ENCODE measurements at regions not wholly inside any gene's neighbourhood (a gene's known extent, or its start where the extent isn't known, plus 50 kb on each side); places are given as distances from the start of the nearest gene placed in this dataset.

DNA sequence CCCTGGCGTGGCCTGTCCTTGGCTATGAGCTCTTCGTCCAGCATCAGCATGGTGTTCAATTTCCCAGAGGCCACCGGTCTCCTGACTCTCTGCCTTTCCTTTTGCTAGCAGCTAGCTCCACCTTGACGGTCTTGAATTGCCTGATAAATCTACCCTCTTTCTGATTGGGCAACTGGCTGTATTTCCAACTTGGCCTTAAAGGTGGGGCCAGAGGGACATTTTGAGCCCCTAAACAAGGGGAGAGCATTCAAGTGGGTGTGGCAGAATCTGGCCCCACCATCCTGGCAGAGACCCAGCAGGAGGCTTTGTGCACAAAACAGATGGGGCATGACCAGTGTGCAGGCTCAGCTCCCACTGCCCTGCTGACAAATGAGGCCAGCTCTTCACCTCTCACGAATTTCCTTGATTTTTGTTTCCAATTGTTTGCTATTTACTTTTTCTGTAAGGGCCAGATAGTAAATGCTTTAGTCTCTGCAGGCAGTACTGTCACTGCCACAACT lies 148.9 kb upstream of the VSTM2B start:
- no peak for DNase-seq

DNA sequence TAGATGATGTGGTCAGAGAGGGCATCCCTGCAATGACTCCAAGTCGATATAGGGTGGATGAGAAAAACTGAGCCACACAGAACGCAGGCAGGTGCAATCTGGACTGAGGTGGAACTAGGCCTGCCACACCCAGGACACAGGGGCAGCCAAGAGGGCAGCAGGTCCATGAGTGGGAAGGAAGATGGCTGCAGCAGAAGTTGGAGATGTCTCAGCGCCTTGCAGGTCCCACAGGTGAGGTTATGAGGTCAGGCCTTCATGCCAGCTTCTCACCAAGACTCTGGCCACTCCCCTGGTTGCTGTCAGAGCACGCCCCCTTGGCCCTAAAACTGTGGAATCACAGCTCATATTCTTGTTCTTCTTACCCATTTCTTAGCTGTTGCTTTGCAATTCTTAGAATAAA lies 147.7 kb upstream of the VSTM2B start:
- no peak for DNase-seq

DNA sequence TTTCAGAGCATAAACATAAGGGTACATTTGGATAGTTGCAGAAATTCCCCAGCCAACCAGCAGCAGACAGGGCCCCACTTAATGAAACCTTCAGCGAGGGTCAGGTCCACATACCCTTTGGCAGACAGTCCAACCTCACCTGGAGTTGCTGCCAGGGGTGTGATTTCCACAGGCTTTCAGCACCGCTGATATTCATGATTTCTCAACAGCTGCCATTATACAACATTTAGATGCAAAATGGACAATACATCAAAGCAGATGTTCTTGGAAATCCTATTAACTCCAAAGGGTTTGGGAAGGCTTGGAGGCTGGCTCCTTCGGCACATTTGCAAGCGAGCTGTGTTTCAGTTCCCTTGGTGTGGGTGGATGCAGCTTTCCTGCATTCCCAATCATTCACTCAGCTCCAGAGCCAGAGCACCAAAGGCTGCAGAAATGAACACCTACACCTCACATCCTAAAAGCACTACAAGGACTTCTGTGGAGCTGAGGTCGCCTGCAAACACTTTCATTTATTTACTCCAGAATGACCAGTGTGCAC lies 147.2 kb upstream of the VSTM2B start:
- no peak for DNase-seq

DNA sequence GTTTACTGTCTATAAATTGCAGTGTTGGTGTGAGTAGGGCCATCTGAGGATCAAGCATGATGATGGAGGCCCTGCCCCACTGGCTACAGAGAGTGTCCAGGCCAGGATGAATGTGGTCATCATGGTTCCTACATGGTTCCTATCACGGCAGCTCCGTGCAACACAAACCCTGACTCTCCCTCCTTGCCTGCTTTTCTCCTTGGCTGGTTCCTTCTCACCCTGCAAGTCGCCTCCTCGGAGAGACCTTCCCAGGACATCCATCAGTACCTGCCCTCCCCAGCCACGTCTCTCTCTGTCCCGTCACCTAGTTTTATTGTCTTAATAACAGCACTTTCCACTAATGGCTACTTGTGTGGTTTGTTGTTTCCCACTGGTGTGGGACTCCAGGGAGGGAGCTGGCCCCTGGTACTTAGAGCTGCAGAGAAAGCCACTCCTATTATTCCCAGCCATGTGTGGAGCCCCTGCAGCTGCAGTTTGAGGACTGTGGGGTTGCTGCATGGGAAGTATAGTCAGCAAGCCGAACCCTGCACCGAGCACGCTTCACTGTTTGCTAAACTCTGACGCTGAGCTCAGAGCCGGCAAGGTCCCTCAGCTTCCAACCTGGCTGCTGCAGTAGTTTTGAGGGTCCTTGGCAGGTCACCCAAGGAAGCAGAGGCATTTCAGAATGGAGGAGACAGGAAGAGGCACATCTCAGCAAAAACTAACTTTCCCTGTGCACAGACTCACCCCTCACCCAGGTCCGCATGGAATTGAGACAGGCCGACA lies 146.4 kb upstream of the VSTM2B start:
- no peak for DNase-seq

DNA sequence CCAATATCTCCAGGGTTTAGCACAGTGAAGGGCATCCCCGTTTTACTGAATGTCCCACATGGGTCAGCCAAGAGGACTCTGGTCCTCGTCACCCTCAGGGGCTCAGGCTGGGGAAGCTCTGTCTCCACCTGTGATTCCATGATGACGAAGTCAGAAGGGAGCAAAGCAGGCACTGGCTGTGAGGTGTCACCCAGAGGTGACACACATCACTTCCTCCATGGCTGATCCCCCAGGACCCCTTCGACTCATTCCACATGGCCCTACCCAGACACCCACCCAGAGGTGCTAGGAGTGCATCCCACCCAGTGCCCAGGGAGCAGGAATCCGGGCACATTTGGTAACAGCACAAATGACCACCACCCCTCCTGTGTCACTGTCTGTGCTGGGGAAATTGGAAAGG lies 145.2 kb upstream of the VSTM2B start:
- DNase-seq, result no peak

DNA sequence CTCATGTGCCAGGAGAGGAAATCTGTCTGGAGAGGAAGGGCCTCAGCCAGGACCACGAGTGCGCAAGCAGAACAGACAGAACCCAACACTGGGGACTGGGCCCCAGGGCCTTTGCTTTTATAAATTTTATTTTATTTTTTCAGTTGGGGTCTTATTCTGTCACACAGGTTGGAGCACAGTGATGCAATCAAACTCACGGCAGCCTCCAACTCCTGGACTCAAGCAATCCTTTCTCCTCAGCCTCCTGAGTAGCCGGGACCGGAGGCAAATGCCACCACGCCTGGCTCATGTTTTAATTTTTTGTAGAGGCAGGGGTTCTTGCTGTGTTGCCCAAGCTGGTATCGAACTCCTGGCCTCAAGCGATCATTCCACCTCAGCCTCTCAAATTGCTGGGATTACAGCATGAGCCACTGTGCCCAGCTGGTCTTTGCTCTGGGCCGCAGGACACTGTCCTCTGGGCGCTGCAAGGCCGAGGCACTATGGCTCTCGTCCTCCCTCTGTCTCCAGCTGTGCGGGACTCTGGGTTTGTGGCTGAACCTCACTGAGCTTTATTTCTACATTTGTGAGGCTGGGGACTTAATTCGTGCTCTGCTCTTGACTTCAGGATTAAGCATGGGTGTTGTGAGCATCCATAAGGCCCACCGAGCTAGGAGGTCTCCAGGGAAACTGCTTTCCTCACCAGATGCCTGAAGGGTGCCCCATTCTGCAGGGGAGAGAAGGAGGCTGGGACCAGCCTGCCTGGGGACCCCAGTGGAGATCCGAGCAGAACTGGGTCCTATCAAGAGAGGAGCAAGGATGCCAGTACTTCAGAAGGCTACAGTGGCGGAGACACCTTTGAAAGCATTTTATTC lies 144.2 kb upstream of the VSTM2B start:
- DNase-seq, result no peak

DNA sequence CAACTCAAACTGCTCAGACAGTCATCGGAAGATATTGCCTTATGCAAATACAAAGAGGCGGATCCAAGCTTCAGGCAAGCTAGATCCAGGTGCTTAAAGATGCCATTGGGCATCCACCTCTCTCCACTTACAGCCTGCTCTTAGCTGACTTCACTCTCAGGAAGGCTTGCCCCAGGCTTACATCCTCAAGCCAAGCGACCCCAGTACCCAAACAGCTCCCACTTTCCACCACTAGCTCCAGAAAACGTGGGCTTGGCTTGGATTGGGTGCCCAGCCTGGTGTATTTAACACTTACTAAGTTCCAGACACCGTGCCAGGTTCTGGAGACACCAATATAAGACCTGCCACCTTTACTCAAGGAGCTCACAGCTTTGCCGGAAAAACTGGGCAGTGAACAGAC lies 142.1 kb upstream of the VSTM2B start:
- DNase-seq, result no peak

DNA sequence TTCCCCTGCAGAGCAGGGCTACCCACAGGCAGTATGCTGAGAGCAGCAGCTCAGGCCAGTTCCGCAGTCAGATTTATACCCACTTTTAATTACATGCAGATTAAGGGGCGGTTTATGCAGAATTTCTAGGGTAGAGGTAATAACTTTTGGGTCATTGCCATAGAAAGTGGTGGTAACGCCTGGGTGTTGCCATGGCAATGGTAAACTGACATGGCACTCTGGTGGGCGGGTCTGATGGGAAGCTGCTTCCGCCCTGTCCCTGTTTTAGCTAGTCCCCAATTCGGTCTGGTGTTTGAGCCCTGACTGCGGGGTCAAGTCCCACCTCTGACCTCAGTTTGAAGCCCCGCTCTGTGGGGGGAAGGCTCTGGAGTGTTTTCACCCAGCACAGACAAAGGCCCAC lies 141.1 kb upstream of the VSTM2B start:
- DNase-seq, result no peak

DNA sequence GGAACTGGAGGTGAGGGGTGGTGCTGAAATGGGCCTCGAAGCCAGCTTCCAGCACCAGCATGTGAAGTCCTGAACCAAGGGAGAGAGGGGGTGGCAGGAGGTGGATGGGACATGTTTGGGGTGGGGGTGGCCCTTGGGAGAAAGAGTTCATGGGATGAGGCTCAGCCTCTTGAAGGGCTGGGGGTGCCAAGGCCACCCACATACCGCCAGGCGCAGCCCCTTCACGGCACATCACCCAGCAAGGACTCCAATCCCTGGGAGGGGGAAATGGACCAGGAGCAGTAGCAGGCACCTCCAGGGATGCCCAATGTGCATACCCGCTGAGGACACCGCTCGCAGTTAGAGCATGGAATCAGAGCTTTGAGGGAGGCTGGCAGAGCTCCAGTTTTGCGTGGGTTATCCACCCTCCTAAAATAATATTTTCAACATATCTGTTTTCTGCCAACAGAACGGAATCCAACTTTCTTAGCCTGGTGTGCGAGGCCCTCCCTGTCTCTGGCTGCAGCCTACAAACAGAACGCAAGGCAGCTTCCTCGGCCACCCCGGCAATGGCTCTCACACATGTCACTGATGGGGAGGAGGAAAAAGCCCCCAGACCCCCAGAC lies 140.5 kb upstream of the VSTM2B start:
- no peak for DNase-seq

DNA sequence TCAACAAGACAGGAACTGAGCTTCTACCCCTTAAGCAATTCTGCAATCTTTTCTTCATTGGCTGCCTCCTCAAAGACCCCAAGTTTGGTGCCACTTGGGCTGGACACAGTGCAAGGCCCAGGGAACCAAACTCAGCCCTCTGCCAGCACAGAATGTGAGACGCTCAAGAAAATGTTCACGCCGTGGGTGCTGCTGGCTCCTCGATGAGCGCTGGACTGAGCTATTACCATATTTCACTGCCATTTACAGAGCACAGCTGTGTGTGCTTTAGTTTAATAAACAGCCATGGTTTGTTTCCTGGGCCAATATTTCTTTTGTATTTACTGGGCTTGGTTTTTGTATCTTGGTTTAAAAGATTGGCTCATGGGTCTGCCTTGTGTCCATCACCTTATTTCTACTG lies 138.8 kb upstream of the VSTM2B start:
- no peak for DNase-seq

DNA sequence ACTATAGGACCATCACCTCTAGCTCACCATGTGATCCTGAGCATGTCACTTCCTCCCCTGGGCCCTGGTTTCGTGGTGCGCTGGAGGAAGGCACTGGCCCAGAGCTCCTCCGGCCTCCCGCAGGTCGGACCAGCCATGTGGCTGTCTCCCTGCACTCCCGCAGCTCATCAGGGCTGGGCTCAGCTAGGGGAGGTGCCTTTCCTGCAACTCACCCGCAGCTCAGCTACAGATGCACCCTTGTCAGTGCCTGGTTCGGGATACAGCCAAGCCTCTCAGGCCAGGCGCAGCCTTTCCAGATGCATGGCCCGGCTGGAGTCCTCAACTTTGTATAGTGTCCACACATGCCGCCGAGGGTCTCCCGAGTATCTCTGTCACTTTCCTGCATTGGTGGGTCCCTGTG lies 138.2 kb upstream of the VSTM2B start:
- DNase-seq, result no peak

DNA sequence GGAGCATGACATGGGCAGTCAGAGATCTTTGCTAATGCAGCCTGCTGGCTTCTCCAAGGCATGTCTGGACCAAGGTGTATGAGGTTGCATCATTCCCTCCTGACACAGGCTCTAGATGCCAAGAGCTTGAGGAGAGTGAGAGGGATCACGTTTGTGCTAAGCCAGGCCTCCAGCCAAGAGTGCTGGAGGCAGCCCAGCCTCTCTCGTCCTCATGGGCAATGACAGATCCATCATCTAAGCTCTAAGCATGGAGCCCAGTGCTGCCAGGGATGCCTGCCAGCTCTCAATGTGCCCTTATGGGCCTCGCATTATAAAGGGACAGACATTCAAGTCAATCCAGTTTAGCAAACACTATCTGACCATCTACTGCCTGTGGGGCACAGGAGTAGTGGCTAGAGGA lies 136.3 kb upstream of the VSTM2B start:
- DNase-seq, result no peak

DNA sequence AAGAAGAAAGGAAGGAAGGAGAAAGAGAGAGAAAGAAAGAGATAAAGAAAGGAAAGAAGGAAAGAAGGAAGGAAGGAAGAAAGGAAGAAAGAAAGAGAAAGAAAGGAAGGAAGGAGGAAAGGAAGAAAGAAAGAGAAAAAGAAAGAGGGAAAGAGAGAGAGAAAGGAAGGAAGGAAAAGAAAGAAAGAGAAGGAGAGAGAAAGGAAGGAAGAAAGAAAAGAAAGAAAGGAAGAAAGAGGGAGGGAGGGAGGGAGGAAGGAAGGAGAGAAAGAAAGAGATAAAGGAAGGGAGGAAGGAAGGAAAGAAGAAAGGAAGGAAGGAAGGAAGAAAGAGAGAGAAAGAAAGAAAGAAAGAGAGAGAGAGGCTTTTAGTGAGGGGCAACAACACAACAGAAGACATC lies 135.1 kb upstream of the VSTM2B start:
- DNase-seq, result no peak

DNA sequence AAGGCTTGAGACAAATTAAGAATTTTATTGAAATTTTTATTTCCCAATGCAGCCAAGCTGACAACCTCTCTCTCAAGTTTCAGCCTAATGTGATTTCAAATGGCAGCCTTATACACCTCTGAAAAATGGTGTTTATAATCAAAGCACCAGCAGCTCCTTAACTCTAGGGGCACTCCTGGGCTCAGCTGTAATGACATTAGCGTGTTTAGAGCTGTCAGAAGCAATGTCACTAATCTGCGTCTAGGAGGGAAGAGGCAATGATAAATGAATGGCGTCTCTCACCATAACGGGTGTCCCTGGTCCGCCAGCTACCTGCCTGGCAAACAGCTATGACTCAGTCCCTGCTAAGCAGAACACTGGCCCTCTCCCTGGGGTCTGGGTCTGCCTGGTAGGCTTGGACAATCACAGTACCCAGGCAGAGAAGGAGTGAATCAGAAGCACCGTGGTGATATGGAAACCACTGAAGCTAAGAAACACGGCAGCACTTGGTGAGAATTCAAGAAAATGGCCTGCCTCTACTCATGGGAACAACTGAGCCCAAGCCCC lies 131.8 kb upstream of the VSTM2B start:
- no peak for DNase-seq

DNA sequence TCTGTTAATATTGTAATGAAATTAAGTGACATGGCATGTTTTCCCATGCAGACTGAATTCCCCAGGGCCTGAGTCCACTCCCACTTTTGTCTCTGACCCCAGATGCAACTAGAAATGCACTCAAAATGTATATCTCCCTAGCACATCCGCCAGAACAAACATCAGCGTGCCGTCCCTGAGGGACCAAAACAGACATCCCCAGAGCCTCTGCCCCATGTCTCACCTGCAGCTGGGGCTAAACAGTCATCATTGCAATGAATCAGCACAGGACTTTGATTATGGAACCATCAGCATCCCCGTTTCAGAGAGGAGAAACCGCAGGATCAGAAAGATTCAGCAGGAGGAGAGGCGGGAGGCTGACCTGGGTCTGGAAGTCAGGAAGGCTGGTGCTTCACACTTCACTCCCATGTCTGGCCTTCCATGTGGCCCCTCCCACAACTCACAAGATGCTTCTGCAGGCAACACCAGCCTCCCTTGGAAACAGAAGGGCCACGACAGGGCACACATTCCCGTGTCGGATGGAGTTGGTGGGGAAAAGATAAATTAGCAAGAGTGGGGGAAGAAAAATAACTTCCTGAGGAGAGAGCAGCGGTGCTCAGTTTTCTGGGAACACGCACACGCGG lies 130.6 kb upstream of the VSTM2B start:
- no peak for DNase-seq

DNA sequence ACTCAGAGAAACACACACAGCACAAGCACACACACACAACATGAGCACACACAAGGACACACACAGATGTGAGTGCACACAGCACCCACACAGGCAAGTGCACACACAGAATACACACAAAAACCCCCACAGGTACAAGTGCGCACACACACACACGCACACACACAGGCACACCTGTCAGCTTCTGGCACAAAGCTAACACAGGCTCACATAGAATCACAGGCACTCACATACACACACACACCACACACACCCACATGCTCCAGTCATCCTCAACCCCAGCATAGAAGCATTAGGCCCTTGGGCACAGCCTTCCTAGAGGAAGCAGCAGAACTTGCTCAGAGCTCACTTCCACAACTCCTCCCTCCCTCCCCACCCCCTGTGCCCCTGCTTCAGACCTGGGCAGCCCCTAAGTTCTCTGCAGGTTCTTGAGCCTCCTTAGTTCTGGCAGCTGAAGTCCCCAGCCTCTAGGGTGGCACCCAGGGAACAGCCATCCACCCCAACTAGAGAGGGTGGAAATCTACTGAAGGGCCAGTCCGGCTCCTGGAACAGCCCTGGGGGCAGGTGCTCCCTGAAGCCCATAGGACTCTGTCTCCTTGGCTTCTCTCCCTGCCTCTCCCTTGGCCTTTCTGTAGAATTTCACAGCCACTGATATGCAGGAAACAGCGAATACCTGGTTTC lies 129.9 kb upstream of the VSTM2B start:
- no peak for DNase-seq

DNA sequence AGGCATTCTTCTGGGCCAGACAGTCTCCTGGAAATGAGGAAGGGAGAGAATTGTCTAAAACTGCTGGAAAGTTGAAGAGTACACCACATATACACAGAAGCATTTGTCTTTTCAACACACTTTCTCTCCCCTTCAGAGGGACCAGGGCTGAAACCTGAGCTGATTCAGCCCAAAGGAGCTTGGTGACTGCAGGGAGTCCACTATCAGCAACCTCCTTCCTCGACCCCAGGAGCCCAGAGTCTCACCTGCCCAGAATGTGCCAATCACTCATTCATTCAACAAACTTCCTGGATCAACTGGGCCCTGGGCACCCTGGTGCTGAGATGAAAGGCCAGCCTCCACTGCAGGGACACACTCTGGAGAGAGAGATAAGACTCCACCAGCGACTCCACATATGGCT lies 128.9 kb upstream of the VSTM2B start:
- DNase-seq, result no peak

DNA sequence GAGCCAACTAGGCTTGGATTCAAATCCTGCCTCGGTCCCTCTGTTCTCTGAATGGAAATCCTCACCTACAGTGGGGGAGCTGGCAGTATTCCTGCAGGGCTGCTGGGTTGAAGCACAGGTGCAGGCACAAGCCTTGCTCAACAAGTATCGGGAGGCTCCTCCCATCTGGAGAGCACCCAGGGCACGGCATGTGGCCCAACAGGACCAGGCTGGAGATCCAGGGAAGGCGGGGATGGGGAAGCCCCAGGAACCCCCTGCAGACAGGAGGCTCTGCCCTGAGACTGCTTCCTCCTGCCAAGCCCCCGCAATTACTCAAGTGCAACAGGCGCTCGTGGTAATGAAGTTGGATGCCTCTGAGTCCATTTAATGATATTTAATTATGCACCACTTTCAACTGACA lies 128.0 kb upstream of the VSTM2B start:
- no peak for DNase-seq

DNA sequence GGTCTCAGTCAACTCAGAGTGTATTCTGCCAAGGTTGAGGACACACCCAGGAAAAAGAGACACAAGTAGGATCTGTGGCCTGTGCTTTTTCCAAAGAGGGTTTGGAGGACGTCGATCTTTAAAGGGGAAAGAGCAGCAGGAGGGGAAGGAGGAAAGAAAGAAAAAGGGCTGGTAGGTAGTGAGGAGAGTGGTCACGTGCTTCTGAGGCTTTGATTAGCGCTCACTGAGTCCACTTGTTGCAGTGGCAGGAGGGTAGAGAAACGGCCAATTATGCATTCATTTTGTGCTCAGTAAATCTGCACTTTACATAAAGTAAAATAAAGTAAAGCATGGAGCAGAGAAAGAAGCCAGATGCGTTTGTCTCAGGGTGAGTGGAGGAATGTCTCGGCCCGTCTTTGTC lies 126.0 kb upstream of the VSTM2B start:
- no peak for DNase-seq

DNA sequence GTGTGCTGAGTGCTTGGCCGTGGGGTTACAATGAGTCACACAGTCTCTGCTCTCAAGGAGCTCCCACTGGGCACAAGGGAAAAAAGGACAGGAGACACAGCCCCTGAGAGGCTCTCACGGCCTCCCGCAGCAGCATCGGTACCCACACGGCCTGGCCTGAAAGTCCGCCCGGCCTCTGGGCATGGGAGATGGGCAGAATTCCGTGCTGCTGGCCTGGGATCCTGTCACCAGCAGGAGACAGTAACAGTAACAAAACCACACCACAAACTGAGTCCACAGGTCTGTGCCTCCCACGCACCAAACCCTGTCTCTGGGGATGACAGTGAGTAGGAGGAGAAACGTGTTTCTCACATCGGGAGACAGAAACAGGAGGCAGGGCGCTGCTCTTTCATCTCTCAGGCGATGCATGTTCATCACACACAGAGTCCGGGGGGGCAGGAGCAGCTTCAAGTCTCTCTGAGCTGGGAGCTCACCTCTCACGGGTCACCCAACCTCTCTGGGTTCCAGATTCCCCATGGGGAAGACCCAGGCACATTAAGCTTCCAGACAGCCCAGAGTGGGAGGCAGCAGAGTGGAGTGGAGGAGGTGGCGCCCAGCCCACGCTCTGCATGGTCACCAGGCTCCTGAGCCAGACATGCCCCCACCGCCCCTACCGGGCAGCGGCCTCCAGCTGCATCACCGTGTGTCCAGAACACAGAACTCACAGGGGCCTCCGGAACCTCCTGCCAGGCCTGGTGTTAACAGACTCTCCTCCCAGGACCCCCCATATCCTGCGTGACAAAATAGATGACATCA lies 124.7 kb upstream of the VSTM2B start:
- DNase-seq, result no peak

DNA sequence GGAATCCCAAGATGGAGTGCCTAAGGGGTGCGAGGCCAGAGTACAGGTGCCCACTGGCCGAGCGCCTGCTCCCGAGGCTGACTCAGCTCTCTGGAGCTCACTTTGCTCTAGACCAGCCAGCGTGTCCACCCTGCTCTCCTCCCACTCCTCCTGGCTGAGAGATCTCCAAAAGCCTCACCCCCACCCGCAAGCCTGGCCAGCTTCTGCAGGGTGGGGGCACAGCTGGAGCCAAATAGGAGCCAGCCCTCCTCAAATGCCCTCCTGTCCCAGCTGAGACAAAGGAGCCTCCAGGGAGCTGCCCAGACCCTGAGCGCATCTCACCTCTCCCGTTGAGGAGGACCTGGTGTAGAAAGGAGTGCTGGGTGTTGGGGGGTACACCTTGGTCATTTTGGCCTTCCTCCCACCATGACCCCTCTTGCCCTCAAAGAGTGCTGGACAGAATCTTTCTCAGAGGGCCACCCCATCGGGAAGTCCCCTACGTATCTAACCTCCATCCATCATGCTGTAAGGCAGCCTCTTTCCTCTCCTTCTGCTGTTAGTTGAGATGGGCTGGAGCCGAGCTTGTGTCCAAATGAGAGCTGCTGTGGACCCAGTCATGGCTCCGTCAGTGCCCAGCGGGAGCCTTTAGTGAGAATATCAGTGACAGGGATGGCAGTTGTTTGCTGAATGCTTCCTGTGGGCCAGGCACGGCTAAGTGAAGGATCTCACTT lies 123.9 kb upstream of the VSTM2B start:
- DNase-seq, result no peak
